Small intestine (tissue), 7 donors: ENCODE measurements at regions not wholly inside any gene's neighbourhood (a gene's known extent, or its start where the extent isn't known, plus 50 kb on each side); places are given as distances from the start of the nearest gene placed in this dataset.

Source experiments
- DNase-seq, 2 donors: peaks; one replicate each; pipeline versions ENCODE4 v3.0.0 to v3.0.0-alpha.2; 2013
- FAIRE-seq: peaks from 2 replicates; lab custom pipeline; 2012; peaks lifted over from hg19 to GRCh38; lab: Jason Lieb, UNC
- H3K27ac ChIP-seq, 3 donors: one replicate each; pipeline ENCODE4 v1.5.1; 2013; ENCODE audit warnings: low read length in 2 of 3, mild to moderate bottlenecking in 2 of 3, control low read depth in 1 of 3, inconsistent platforms in 1 of 3, low read depth in 1 of 3, moderate library complexity in 1 of 3
- H3K27me3 ChIP-seq, 3 donors: one replicate each; pipeline ENCODE4 v1.6.1; 2013; ENCODE audit warnings: low read length in 3 of 3, inconsistent platforms in 1 of 3; ENCODE audit not compliant: control insufficient read depth in 3 of 3, insufficient read depth in 3 of 3
- H3K36me3 ChIP-seq, 3 donors: one replicate each; pipeline ENCODE4 v1.6.1; 2013; ENCODE audit warnings: low read length in 3 of 3, inconsistent platforms in 1 of 3, low read depth in 1 of 3, mild to moderate bottlenecking in 1 of 3, moderate library complexity in 1 of 3; ENCODE audit not compliant: control insufficient read depth in 3 of 3, insufficient read depth in 2 of 3
- H3K4me1 ChIP-seq, 3 donors: one replicate each; pipeline ENCODE4 v1.6.1; 2013; ENCODE audit warnings: low read length in 2 of 3, inconsistent platforms in 1 of 3, low read depth in 1 of 3, mild to moderate bottlenecking in 1 of 3, moderate library complexity in 1 of 3; ENCODE audit not compliant: control insufficient read depth in 3 of 3, insufficient read depth in 2 of 3
- H3K4me3 ChIP-seq, 3 donors: one replicate each; pipeline ENCODE4 v1.5.1; 2013; ENCODE audit warnings: low read length in 3 of 3, control low read depth in 1 of 3, inconsistent platforms in 1 of 3, low read depth in 1 of 3, mild to moderate bottlenecking in 1 of 3, moderate library complexity in 1 of 3
- H3K9me3 ChIP-seq, 2 donors: one replicate each; pipeline ENCODE4 v1.6.1; 2013; ENCODE audit warnings: low read depth in 1 of 2, low read length in 1 of 2; ENCODE audit not compliant: control insufficient read depth in 2 of 2, insufficient read depth in 1 of 2
- WGBS, 3 donors: extraction: QIAGEN DNeasy Blood & Tissue Kit; methylation state at CpG; one replicate each; pipeline ENCODE4 v1.1.7; 2013; 5-methylcytosine and 5-hydroxymethylcytosine counted together
- donor health status: healthy with polysubstance abuse.
- donor health status: control.
- donor health status: control.
- donor health status: Bipolar disorder and iron deficiency.
- donor health status: healthy.

DNA sequence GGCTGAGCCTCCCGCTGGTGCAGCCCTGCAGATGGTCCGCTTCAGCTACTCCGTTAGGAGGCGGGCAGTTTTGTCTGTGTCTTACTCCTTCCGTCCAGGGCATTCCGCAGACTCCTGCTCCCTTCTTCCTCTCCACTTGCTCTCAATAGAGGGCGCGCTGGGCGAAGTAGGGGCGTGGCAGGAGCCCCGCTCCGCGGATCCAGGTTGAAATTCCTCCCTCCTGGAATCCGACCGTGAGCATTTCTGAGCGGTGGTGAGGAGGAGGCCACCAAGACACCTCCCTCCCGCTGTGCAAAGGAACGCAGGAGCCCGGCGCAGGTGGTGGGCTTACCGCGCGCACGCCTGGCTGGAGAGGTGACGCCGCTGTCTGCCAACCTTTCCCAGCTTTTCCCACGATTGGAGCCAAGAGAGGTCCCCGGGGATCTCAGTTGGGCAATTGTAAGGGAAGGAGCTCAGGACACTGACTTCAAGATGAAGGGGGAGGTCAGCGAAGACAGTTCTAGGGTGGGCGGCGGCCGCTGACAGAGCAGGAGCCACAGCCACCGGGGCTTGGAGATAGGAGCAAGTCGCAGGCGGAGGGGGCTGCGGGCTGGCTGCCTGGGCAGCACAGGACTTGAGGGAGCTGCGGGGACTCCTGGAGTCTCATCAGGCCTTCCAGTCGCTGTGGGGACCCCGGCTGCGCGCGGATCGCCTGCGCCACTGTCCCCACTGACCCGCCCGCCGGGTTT is 1011.3 kb downstream of the XPNPEP1 start:
- DNase-seq: peak; percentile 21 to 68
- H3K4me3 ChIP-seq: peak overlapping the region in 2 of 3 donors; percentile 8 to 61
- H3K9me3 ChIP-seq: no peaks in the 10 kb centered on the region
- peaks cover 0 to 21% (median 0%) of the 10 kb centered on the region in 3 donors for H3K27me3 ChIP-seq
- FAIRE-seq: no peak
- H3K4me1 ChIP-seq: no peaks in the 10 kb centered on the region
- WGBS, 3 donors: 2 to 8% (median 3%) methylated on average over 45 to 47 of the region's 47 CpGs
- H3K36me3 ChIP-seq: no peaks in the 10 kb centered on the region
- H3K27ac ChIP-seq: no peak overlapping the region

- DNase-seq (no peak), FAIRE-seq (no peak)
- peaks cover 0 to 14% (median 0%) of the 10 kb centered on the region in 3 donors for H3K27me3 ChIP-seq
- H3K4me1 ChIP-seq: no peaks in the 10 kb centered on the region
- 67 to 84% (median 79%) methylated on average over 1 of the region's 1 CpG for WGBS, 3 donors
- no peaks in the 10 kb centered on the region for H3K36me3 ChIP-seq
- H3K4me3 ChIP-seq: no peak overlapping the region
- no peak overlapping the region for H3K27ac ChIP-seq
- no peaks in the 10 kb centered on the region for H3K9me3 ChIP-seq
Measured at GRCh38 chr10:108908096-108908495, 1015.2 kb downstream of the XPNPEP1 start.

DNA sequence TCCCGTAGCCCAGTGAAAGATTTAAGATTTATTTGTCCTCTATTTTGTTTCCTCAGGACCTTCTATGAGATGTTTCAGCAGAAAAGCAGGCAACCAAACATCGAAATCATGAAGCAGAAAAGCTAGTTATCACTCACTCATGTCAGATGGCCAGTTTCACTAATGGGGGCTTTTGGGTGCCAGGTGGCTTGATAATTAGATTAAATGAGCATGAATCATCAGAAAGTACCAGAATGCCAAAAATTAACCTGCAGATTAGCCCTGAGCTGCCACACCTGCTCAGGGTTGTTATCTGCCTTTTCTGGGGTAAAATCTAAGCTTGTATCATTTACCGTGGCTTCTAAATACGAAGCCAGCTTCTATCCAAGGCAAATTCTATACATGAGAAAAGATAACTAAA is 1017.5 kb downstream of the XPNPEP1 start:
- 52 to 65% (median 64%) methylated on average over 4 of the region's 4 CpGs for WGBS, 3 donors
- no peak for FAIRE-seq
- Histone ChIP-seq H3K4me1 (no peaks in the 10 kb centered on the region), H3K27ac (no peak overlapping the region), H3K36me3 (no peaks in the 10 kb centered on the region), H3K4me3 (no peak overlapping the region), H3K27me3 (peaks cover 0 to 2% (median 0%) of the 10 kb centered on the region in 3 donors), H3K9me3 (no peaks in the 10 kb centered on the region)
- no peak for DNase-seq

- H3K27me3 ChIP-seq: no peaks in the 10 kb centered on the region
- FAIRE-seq: no peak
- DNase-seq: no peak
- H3K4me3 ChIP-seq: no peak overlapping the region
- no peaks in the 10 kb centered on the region for H3K9me3 ChIP-seq
- H3K36me3 ChIP-seq: no peaks in the 10 kb centered on the region
- H3K27ac ChIP-seq: no peak overlapping the region
- no peaks in the 10 kb centered on the region for H3K4me1 ChIP-seq
Measured at GRCh38 chr10:108905171-108905570, 1018.1 kb downstream of the XPNPEP1 start.

DNA sequence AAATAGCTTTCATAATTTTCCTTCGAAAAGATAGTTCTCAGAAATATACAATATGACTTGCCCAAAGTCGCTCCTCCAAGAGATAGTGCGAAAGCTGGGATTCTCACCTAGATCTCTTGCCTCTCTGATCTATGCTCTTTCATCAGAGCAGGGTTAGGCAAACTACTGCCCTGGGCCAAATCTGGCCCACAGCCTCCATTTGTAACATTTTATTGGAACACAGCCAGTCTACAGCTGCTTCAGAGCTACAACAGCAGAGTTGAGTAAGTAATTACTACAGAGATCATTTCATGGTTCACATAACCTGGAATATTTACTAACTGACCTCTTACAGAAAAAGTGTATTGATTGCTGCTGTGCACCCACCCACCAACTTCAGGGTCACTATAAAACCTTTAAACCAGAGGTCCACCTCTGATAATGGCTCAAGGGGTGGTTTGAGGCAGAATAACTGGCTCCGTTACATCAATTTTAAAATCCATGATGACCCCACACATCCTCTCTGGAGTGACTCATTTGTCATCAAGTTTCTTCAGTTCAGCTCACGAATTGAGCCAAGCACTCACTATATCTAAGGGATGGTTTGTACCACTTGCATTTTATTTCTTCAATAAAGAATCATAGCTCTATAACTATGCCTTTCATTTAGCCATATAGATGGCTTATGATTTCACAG is 1019.0 kb downstream of the XPNPEP1 start:
- FAIRE-seq: no peak

DNA sequence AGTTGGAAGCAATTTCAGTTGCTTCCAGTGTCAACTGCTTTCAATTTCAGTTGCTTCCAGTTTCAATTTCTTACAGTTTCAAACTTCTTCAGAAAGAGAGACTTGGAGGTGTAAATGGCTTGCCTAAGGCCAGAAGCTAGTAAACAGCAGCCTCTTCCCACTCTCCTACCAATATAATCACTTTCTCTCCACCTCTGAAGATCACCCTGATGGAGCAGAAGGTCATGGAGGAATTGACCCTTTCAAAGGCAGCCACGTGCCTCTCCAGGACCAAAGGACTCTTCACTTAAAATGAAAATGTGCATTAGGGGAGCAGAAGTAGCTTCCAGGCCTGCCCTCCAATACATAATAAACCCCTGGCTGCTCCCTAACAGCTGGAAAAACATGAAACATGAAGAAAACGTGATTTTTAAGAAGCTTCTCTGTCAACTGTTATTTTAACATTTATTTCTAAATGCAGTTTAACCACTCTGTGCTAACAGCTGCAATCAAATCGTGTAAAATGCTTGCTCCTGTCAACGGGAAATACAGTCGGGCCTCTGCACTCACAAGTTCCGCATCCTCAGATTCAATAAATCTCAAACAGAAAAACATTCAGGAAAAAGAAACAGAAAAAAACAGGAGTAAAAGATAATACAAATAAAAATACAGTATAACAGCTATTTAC is 1020.6 kb downstream of the XPNPEP1 start:
- H3K27me3 ChIP-seq: no peaks in the 10 kb centered on the region
- FAIRE-seq (no peak), DNase-seq (no peak)
- H3K9me3 ChIP-seq: no peaks in the 10 kb centered on the region
- no peaks in the 10 kb centered on the region for H3K4me1 ChIP-seq
- H3K27ac ChIP-seq: peak overlapping the region in 1 of 3 donors; percentile 49
- no peaks in the 10 kb centered on the region for H3K36me3 ChIP-seq
- 55 to 65% (median 58%) methylated on average over 6 of the region's 6 CpGs for WGBS, 3 donors
- H3K4me3 ChIP-seq: no peak overlapping the region

More for the DNA sequence above, 1019.0 kb downstream of the XPNPEP1 start:
- Histone ChIP-seq H3K36me3 (no peaks in the 10 kb centered on the region), H3K27me3 (no peaks in the 10 kb centered on the region), H3K4me3 (no peak overlapping the region), H3K9me3 (no peaks in the 10 kb centered on the region), H3K4me1 (no peaks in the 10 kb centered on the region), H3K27ac (no peak overlapping the region)
- 80 to 81% (median 81%) methylated on average over 5 of the region's 5 CpGs for WGBS, 3 donors
- DNase-seq: no peak

- Histone ChIP-seq H3K27me3 (no peaks in the 10 kb centered on the region), H3K4me3 (no peak overlapping the region), H3K27ac (peak overlapping the region in 2 of 3 donors; percentile 17 to 38), H3K9me3 (no peaks in the 10 kb centered on the region), H3K4me1 (no peaks in the 10 kb centered on the region), H3K36me3 (no peaks in the 10 kb centered on the region)
- WGBS, 3 donors: 60 to 75% (median 71%) methylated on average over 4 of the region's 4 CpGs
- DNase-seq: no peak
- FAIRE-seq: no peak
Measured at GRCh38 chr10:108901781-108902618, 1021.3 kb downstream of the XPNPEP1 start.

- no peaks in the 10 kb centered on the region for H3K9me3 ChIP-seq
- H3K36me3 ChIP-seq: no peaks in the 10 kb centered on the region
- DNase-seq (no peak), FAIRE-seq (no peak)
- 28 to 55% (median 50%) methylated on average over 3 of the region's 3 CpGs for WGBS, 3 donors
- no peaks in the 10 kb centered on the region for H3K27me3 ChIP-seq
- H3K4me3 ChIP-seq: no peak overlapping the region
- no peaks in the 10 kb centered on the region for H3K4me1 ChIP-seq
- H3K27ac ChIP-seq: no peak overlapping the region
Measured at GRCh38 chr10:108899670-108900069, 1023.6 kb downstream of the XPNPEP1 start.
